IPS-18c (cell line): ENCODE measurements at regions not wholly inside any gene's neighbourhood (a gene's known extent, or its start where the extent isn't known, plus 50 kb on each side); places are given as distances from the start of the nearest gene placed in this dataset.
"Not testable (repeated sequence)": the region's sequence is repeated elsewhere in the genome, so short reads cannot be mapped to it uniquely, and the experiment has no call there.

Experiments used
- H3K4me3 ChIP-seq: 2 replicates; pipeline ENCODE4 v1.7.0; 2013; ENCODE audit warnings: low read depth, mild to moderate bottlenecking, low read length, moderate library complexity; ENCODE audit not compliant: insufficient read depth
- H3K9me3 ChIP-seq: one replicate; pipeline ENCODE4 v1.6.1; 2013; ENCODE audit warnings: mild to moderate bottlenecking, low read length, moderate library complexity; ENCODE audit not compliant: control insufficient read depth, insufficient read depth

DNA sequence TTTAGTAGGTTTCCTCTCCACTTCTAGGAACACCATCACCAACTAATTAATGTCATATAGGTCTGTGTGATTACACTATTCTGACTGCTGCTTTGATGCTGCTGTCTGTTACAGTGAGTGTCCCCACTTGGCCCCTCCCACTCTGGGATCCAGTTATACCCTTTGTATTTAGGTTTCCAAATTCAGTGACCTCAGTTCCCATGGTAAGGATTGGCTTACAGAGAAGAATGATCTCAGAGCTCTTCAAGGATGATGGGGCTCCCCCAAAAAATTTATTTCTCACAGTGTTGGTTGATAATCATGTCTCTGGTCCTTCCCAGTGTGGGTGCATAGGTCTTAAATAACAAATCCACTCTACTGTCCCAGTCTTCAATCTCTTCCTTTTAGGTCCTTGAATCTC lies 210.0 kb upstream of the MYL2 start:
- Histone ChIP-seq H3K9me3 (peaks cover 6% of the 10 kb centered on the region), H3K4me3 (no peak overlapping the region)

DNA sequence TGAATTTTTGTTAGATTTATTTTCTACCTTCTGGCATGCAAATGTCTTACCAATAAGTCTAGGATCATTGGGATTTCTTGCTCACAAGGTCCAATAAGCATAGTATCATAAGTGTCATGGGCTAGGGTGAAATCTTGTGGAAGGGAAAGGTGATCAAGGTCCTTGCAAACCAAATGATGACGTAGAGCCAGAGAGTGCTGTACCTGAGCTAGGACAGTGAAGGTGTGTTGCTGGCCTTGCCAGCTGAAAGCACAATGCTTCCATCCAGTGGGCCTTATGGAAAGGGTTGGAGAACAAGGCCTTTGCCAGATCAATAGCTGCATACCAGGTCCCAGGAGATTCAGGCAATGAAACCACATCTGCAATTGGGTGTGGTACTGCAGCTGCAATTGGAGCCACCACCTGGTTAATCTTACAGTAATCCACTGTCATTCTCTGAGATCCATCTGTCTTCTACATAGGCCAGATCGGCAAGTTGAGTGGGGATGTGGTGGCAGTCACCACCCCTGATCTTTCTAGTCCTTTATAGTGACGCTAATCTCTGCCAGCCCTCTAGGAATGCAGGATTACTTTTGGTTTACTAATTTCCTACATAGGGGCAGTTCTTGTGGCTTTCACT lies 208.9 kb upstream of the MYL2 start:
- peaks cover 6% of the 10 kb centered on the region for H3K9me3 ChIP-seq

DNA sequence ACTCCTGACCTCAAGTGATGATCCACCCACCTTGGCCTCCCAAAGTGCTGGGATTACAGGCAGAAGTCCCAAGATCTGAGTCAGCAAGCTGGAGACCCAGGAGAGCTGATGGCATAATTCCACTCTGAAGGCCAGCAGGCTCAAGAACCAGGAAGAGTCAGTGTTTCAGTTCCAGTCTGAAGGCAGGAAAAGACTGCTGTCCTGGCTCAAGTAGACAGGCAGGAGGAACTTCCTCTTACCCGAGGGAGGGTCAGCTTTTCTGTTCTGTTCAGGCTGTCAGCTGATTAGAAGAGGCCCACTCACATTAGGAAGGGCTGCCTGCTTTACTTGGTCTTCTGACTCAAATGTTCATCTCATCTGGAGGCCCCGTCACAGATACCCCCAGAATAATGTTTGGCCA lies 206.0 kb upstream of the MYL2 start:
- H3K4me3 ChIP-seq, result no peak overlapping the region
- H3K9me3 ChIP-seq, result no peaks in the 10 kb centered on the region

More for the DNA sequence above, 208.9 kb upstream of the MYL2 start:
- H3K4me3 ChIP-seq, result no peak overlapping the region

DNA sequence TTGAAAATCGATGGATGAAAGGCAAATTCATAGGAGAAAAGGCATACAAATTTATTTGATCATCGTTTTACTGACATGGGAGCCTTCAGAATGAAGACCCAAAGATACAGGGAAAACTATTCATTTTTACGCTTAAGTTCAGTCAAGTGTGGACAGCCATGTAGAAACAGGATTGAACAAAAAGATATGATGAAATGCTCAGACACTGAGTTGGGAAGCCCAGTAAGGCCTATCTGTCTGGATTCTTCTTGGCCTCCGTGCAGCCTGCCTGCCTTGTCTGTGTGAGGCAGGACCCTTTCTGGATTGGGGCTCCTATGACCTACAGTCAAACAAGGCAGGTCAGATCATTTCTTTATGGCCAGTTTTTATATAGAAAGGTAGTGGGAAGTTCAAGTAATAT lies 203.8 kb upstream of the MYL2 start:
- Histone ChIP-seq H3K9me3 (no peaks in the 10 kb centered on the region), H3K4me3 (no peak overlapping the region)

DNA sequence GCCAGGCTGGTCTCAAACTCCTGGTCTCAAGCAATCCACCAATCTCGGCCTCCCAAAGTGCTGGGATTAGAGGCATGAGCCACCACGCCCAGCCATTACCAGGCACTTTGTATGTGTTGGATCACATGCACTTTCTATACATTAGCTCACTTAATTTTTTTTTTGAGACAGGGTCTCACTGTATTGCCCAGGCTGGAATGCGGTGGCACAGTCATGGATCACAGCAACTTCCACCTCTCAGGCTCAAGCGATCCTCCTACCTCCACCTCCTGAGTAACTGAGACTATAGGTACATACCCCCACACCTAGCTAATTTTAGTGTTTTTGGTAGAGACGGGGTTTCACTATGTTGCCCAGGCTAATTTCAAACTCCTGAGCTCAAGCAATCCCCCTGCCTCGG lies 203.0 kb upstream of the MYL2 start:
- no peak overlapping the region for H3K4me3 ChIP-seq
- H3K9me3 ChIP-seq, result no peaks in the 10 kb centered on the region

DNA sequence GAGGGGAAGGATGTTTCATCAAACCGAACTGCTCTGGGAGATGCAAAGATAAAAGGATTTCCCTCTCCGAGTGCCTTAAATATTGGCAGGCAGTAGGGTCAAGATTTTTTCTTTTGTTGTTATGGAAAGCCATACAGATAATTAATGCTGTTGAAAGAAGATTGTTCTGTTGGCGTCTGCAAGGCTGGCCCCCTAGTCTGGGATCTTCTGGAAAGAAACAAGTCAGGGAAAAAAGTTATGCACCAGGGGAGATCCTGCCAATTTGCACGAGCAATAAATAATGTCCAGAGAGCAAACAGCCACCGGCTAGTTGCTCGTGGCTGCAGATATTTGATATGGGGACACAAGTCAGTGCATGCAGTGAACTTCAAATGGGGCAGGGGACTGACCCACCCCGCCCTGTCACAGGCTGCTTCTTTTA lies 202.1 kb upstream of the MYL2 start:
- no peaks in the 10 kb centered on the region for H3K9me3 ChIP-seq
- H3K4me3 ChIP-seq, result no peak overlapping the region

DNA sequence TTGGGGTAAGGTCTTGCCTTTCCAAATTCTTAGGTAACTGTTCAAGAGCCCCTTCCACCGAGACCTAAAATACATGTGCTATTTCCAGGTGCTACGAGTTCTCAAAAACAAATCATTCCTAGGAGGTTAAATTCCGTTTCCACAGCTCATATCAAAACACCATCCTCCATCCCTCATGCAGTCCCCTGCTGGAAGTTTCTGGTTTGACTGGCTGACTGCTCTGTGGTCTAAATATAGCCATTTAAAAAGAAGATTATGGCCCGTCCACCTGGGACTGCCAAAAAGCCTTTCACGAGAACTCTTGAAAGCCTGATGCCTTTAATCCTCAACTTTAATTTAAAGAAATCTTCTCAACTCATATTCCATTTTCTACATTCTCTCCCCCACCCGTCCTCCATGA lies 201.5 kb upstream of the MYL2 start:
- no peaks in the 10 kb centered on the region for H3K9me3 ChIP-seq
- no peak overlapping the region for H3K4me3 ChIP-seq

DNA sequence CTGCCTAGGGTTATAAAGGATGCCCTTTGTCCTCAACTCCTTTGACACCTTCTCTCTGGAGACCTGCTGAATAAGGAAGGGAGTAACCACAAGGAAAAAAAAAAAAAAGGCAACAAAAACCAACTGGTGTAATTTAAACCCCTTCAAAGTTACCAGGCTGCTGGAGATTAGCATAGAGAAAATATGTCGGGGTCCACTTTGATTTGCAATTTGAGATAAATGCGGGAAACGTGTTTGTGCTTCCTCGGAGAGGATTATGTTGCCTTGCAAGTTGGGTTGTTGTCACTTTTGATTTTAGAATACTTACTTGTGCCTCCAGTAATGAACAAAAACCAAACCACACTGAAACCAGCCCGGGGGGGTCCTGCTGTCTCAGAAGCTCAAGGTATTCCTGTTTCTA lies 200.2 kb upstream of the MYL2 start:
- no peak overlapping the region for H3K4me3 ChIP-seq
- no peaks in the 10 kb centered on the region for H3K9me3 ChIP-seq

DNA sequence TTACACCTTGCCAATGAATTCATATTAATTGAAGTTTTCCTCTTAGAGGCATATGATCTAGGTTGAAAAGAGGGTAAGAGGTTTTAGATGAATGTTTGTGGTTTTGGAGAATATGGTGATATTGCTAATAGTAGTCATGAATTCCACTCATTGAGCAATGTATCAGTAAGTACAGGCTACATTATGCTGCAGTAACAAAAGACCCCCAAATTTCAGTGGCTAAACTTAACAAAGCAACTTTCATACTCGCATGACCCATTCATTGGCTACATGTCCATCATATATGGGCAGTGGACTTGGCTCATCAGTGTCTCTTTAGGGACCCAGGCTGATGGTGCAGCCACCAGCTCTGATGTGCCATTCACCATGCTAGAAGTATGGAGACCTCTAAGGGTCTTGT lies 196.6 kb upstream of the MYL2 start:
- H3K4me3 ChIP-seq, result no peak overlapping the region
- no peaks in the 10 kb centered on the region for H3K9me3 ChIP-seq

DNA sequence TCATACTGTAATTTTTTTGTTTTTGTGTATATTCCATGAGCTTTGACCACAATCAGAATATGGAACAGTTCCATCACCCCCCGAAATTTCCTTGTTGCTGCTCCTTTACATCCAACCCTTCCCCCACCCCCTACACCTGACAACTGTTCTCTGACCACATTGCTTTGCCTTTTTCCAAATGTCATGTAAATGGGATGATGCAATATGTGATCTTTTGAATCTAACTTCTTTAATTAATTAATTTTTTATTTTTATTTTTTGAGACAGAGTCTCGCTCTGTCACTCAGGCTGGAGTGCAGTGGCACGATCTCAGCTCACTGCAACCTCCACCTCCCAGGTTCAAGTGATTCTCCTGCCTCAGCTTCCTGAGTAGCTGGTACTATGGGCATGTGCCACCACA lies 192.9 kb upstream of the MYL2 start:
- not testable (repeated sequence) for H3K4me3 ChIP-seq

DNA sequence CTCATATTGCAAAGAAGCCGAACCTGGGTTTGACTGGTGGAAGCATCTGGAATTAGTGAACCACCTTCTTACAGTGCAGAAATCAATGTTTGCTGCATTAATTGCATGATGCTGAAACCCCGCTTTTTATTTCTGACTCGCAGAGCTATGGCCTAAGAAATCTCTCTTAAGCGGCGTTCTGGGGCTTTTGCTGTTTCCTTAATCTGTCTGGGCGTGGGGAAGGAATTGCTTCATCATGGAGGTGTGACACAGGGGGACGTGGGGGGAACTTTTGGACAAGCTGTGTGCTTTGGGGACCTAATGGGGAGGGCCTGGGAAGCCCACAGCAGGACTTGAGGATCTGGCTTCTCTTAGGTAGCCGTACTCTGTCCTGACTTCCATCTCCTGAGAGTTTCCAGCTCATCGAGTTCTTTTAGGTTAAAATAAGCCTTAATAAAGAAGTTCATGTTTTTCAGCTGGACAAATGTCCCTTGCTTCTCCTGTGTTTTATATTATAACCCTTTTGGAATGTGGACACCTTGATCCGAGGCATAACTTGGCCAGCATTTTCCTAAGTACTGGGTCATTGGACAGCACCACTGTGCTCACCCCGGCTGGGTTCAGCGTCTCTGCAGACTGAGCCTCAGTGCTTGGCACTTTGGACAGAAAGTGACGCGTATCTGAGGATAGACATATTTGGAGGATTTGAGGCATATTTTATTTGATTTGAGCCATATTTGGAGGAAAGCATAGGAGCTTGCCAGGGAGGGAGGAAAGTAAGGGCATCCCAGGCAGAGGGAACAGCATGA lies 192.1 kb upstream of the MYL2 start:
- no peak overlapping the region for H3K4me3 ChIP-seq
- H3K9me3 ChIP-seq, result no peaks in the 10 kb centered on the region

More for the DNA sequence above, 192.9 kb upstream of the MYL2 start:
- not testable (repeated sequence) for H3K9me3 ChIP-seq

DNA sequence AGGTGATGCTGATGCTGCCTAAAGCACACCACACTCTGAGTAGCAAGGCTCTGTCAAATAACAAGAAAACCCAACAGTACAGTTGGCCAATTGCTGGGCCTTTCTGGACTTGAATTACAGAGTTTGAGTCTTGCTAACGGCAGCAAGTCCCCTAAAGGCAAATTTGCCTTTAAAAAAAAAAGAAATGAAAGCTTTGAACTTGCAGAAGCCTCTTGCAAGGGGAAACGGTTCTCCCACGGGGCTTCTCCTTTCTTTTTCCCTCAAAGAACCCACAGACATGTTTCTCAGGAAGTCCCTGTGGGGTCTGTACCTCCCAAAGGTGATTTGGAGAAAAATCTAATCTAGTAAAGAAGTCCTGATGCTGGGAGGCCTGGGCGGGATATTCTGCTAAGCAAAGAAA lies 191.3 kb upstream of the MYL2 start:
- Histone ChIP-seq H3K4me3 (no peak overlapping the region), H3K9me3 (no peaks in the 10 kb centered on the region)

DNA sequence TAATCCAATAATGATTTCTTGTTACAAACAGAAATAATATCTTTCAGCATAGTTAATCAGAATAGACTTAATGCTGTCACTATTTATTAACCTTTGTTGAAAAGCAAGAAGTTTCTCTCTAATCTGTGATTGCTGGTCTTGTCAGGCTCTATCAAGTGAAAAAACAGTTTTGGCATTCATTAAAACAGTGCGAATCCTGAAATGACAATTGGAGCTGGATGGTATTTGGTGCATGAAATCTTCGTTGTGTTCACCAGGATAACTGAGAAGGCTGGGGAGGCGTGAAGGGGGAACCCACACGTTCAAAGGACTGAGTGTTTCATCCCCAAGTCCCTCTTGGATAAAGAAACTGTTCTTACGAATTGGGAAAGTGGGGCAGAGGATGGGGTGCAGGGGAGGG lies 190.2 kb upstream of the MYL2 start:
- H3K9me3 ChIP-seq, result no peaks in the 10 kb centered on the region
- H3K4me3 ChIP-seq, result no peak overlapping the region

DNA sequence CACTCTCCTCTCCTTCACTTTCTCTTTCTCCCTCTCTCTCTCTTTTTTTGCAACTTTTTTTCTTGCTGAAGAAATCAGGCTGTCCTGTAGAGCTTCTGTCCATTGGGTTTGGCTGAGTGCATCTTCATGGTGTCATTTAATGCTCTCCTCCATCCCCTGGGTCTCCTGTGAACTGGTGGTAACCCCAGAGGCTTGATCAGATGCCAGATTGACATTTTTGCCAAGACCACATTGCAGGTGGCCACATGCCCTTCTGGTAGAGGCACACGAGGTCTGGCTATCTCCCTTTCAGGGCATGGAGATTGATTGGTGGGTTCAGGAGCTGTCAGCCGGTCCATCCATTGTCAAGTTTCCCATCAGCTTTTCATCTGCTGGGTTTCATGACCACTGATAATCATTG lies 188.3 kb upstream of the MYL2 start:
- Histone ChIP-seq H3K4me3 (no peak overlapping the region), H3K9me3 (no peaks in the 10 kb centered on the region)

DNA sequence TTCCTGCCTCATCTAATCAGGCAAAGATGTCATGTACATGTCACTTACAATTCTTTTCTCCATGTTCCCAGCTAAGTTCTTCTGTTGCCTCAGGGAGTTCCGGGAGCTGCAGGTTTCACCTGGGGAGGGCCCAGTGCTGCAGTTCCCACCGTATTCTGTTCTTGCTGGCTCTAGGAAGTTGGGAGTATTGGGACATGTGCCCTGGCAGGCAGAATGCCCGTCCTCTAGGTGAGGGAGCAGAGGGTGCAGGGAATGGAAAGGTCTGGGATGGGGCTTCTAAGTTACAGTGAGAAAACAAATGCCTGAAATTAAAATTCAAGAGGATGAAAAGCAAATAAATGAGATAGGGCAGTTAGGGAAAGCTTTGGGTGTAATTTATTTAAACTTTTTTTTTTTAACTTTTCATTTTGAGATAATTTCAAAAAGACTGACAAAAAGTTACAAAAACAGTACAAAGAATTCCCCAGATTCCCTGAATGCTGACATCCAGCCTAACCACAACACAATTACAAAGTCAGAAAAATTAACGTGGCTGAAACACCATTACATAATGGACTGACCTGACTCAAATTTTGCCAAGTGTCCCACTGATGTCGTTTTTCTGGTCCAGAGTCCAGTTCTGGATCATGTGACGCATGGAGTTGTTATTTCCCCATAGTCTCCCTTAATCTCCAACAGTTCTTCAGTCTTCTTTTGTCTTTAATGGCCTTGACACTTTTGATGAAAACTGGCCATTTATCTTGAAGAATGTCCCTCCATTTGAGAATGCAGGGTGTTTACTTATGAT lies 187.2 kb upstream of the MYL2 start:
- Histone ChIP-seq H3K4me3 (no peak overlapping the region), H3K9me3 (peaks cover 3% of the 10 kb centered on the region)

DNA sequence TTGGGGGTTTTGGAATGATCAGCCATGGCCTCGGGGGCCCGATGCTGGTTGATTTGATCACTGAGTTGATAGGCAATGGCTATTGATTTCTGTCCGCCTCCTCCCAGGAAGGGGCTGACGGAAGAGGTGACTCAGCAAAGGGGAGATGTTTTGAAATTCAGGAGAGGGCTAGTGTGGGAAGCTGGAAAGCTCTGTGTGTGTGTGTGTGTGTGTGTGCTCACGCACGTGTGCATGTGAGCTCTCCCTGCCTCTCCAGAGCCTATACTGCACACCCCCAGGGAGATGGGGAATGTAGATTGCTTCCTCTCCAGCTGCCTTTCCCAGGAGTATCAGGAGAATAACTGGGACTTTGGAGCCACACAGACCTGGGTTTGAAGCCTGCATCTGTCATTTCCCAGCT lies 184.9 kb upstream of the MYL2 start:
- peaks cover 3% of the 10 kb centered on the region for H3K9me3 ChIP-seq
- H3K4me3 ChIP-seq, result no peak overlapping the region

DNA sequence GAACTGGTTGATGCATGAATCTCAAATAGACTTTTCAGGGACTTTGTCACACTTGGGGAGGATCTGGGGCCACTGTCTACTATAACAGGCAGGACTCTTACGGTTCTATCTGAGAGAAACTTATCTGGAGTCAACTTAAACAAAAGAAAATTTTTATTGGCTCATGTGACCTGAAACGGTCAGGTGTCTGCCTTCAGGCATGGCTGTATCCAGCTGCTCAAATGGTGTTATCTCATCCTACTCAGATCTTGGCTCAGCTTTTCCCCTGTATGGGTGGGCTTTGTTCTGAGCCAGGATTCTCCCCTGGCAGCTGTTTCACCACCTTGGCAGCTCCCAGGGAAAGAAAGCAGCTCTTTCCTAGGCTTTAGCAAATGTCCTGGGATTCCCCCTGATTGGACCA lies 183.2 kb upstream of the MYL2 start:
- H3K9me3 ChIP-seq, result peaks cover 3% of the 10 kb centered on the region
- no peak overlapping the region for H3K4me3 ChIP-seq

DNA sequence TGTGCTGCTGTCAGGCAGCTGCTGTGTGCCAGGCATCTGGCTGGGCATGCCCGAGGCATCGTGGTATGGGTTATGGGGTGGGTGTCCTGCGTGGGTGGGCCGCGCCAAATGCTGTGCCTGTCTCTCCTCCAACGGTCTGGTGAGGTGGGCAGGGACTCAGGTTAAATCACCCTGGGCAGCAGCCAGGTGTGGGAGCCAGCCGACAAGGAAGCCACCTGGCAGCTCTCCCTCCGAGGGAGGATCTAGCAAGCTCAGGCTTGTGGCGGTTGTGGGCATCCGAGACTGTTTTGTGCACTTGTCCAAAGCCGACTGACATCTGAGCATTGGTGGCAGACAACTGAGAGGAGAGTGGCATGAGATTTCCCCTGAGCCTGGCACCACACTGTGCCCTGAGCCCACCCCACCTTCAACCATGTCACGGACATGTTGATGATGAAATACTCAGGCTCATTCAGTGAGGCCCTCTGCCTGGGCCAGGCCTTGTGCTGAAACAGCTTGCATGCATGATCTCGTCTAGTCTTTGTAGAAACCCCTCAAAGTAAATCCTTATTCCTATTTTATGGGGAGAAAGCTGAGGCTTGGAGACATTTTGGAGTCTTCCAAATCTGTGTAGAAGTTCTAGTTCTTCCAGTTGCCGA lies 181.8 kb upstream of the MYL2 start:
- peaks cover 3% of the 10 kb centered on the region for H3K9me3 ChIP-seq
- H3K4me3 ChIP-seq, result no peak overlapping the region
